ENCODE measurements at regions not wholly inside any gene's neighbourhood (a gene's known extent, or its start where the extent isn't known, plus 50 kb on each side); places are given as distances from the start of the nearest gene placed in this dataset.

DNA sequence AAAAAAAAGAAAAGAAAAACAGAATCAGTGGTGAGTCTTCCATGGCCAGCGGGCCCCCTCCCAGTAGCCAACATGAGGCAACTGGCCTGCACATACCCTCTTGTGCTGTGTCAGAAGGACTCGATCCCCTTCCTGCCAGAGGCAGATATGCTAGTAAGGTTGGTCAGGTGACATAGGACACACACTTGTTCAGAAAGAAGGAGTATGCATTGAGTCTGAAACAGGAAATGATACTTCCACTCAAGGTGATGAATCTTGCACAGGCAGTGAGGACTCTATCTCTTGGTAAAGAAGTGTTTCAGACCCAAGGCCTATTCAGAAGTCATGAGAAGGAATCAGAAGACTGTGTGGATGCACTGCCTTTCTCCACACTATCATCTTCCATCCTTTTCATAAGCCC lies 269.7 kb upstream of the FAR2 start:
- Histone ChIP-seq H3K36me3 (no peaks in the 10 kb centered on the region), H3K27me3 (no peaks in the 10 kb centered on the region), H3K4me1 (no peaks in the 10 kb centered on the region), H3K9me3 (no peaks in the 10 kb centered on the region), H3K27ac (no peak overlapping the region), H3K4me3 (no peak overlapping the region)
- TF ChIP-seq, protein P1, sequence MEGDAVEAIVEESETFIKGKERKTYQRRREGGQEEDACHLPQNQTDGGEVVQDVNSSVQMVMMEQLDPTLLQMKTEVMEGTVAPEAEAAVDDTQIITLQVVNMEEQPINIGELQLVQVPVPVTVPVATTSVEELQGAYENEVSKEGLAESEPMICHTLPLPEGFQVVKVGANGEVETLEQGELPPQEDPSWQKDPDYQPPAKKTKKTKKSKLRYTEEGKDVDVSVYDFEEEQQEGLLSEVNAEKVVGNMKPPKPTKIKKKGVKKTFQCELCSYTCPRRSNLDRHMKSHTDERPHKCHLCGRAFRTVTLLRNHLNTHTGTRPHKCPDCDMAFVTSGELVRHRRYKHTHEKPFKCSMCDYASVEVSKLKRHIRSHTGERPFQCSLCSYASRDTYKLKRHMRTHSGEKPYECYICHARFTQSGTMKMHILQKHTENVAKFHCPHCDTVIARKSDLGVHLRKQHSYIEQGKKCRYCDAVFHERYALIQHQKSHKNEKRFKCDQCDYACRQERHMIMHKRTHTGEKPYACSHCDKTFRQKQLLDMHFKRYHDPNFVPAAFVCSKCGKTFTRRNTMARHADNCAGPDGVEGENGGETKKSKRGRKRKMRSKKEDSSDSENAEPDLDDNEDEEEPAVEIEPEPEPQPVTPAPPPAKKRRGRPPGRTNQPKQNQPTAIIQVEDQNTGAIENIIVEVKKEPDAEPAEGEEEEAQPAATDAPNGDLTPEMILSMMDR (IDR thresholded peaks at IDR 0.05): no peak
- no peak for DNase-seq (ENCODE audit: low spot score in 2 of 2)
- intact Hi-C loops (cut with DNase I): no loop called here

- no peaks in the 10 kb centered on the region for H3K36me3 ChIP-seq
- DNase-seq (ENCODE audit: low spot score in 2 of 2): no peak
- H3K4me1 ChIP-seq: no peaks in the 10 kb centered on the region
- H3K27me3 ChIP-seq: no peaks in the 10 kb centered on the region
- H3K27ac ChIP-seq: no peak overlapping the region
- TF ChIP-seq, protein P1 (IDR thresholded peaks at IDR 0.05): no peak
- H3K9me3 ChIP-seq: no peaks in the 10 kb centered on the region
- intact Hi-C loops (cut with DNase I): no loop called here
- H3K4me3 ChIP-seq: no peak overlapping the region
Measured at GRCh38 chr12:28882444-28882843, 266.6 kb upstream of the FAR2 start.

GRCh38 chr12:28883406-28883997 lies 265.6 kb upstream of the FAR2 start:
- intact Hi-C loops (cut with DNase I): no loop called here
- no peak overlapping the region for H3K27ac ChIP-seq
- no peak overlapping the region for H3K4me3 ChIP-seq
- no peaks in the 10 kb centered on the region for H3K4me1 ChIP-seq
- TF ChIP-seq, protein P1 (IDR thresholded peaks at IDR 0.05): no peak
- H3K36me3 ChIP-seq: no peaks in the 10 kb centered on the region
- no peaks in the 10 kb centered on the region for H3K9me3 ChIP-seq
- no peak for DNase-seq (ENCODE audit: low spot score in 2 of 2)
- H3K27me3 ChIP-seq: no peaks in the 10 kb centered on the region

DNA sequence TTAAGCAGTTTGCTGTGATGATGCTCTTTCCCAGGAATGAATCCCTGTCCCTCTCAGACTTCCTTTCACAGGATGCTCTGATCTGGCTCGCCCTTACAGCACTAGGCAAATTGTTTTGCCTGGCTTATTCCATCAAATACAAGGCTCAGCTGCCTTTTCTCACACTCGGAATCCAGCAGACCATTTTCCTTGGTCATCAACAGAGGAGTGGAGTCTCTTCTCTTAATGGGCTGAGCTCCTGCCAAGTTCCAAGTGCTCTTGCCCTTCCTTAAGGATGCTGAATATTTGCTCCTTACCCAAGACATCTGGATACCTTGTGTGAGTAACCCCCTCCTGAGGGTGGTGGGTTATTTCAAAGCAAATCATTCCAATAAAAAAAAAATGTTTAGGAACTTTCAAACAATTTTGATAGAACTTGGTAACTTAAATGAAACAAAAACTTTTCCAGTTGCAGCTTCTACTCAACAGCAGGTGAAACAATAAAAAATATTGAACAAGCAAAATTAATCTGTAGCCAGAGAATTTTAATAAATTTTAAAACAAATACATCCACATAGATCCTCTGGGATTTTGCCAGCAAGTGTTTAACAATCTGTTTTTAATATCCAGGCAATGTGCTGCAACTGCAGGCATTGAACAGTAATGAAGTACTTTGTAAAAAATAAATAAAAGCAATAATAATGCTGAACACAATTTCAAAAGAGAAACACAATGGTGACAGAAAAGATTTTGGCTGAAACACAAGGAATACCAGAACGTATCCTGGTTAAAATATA lies 264.0 kb upstream of the FAR2 start:
- H3K27ac ChIP-seq: no peak overlapping the region
- H3K27me3 ChIP-seq: no peaks in the 10 kb centered on the region
- H3K4me3 ChIP-seq: no peak overlapping the region
- H3K9me3 ChIP-seq: no peaks in the 10 kb centered on the region
- no peaks in the 10 kb centered on the region for H3K4me1 ChIP-seq
- DNase-seq (ENCODE audit: low spot score in 2 of 2): no peak
- no peaks in the 10 kb centered on the region for H3K36me3 ChIP-seq
- intact Hi-C loops (cut with DNase I): no loop called here
- TF ChIP-seq, protein P1 (IDR thresholded peaks at IDR 0.05): no peak

- Histone ChIP-seq H3K27me3 (no peaks in the 10 kb centered on the region), H3K36me3 (no peaks in the 10 kb centered on the region), H3K27ac (no peak overlapping the region), H3K4me1 (no peaks in the 10 kb centered on the region), H3K9me3 (no peaks in the 10 kb centered on the region), H3K4me3 (no peak overlapping the region)
- TF ChIP-seq, protein P1 (IDR thresholded peaks at IDR 0.05): no peak
- DNase-seq (ENCODE audit: low spot score in 2 of 2): no peak
- intact Hi-C loops (cut with DNase I): no loop called here
Measured at GRCh38 chr12:28885928-28886327, 263.1 kb upstream of the FAR2 start.

Measured in ascending aorta (tissue), 2 donors.